Subcutaneous abdominal adipose tissue (tissue), 5 donors: ENCODE measurements at regions not wholly inside any gene's neighbourhood (a gene's known extent, or its start where the extent isn't known, plus 50 kb on each side); places are given as distances from the start of the nearest gene placed in this dataset.

ENCODE experiments used
- H3K27ac ChIP-seq: one replicate; pipeline ENCODE4 v1.7.0; 2013; ENCODE audit warnings: low read depth, mild to moderate bottlenecking, inconsistent platforms, low read length, moderate library complexity
- H3K27me3 ChIP-seq, 5 donors: one replicate each; pipeline ENCODE4 v1.7.0; 2013; ENCODE audit warnings: low read length in 5 of 5, inconsistent platforms in 1 of 5; ENCODE audit not compliant: control insufficient read depth in 5 of 5, insufficient read depth in 4 of 5
- H3K36me3 ChIP-seq, 5 donors: one replicate each; pipeline ENCODE4 v1.7.0; 2013; ENCODE audit warnings: low read length in 5 of 5; ENCODE audit not compliant: control insufficient read depth in 5 of 5, insufficient read depth in 5 of 5
- H3K4me1 ChIP-seq, 5 donors: one replicate each; pipeline ENCODE4 v1.7.0; 2013; ENCODE audit warnings: low read length in 5 of 5, mild to moderate bottlenecking in 3 of 5, moderate library complexity in 1 of 5; ENCODE audit not compliant: control insufficient read depth in 5 of 5, insufficient read depth in 5 of 5
- H3K4me3 ChIP-seq, 5 donors: one replicate each; pipeline ENCODE4 v1.7.0; 2013; ENCODE audit warnings: low read length in 5 of 5, low read depth in 1 of 5
- H3K9ac ChIP-seq, 5 donors: one replicate each; pipeline ENCODE4 v1.7.0; 2013; ENCODE audit warnings: low read length in 5 of 5, mild to moderate bottlenecking in 4 of 5, moderate library complexity in 3 of 5
- H3K9me3 ChIP-seq, 5 donors: one replicate each; pipeline ENCODE4 v1.7.0; 2013; ENCODE audit warnings: low read length in 5 of 5; ENCODE audit not compliant: control insufficient read depth in 5 of 5
- donor health status: healthy.
- donor health status: healthy.
- donor health status: healthy.
- donor health status: healthy.
- donor health status: healthy.

DNA sequence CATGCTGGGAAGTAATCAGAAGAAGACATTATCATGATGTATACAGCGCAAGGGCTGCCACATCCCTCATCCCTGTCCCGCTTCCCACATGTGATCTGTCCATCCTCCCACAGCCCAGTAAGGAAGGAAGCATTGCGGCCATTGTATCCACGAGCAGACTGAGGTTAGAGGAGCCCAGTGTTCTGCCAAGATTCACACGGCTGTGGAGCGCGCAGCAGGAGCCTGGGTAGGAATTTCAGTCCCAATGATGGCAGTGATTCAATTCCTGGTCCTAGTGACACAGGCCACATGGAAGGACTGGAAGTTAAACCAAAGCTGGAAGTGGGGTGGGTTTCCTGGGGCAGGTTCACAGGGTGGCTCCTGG lies 89.2 kb downstream of the RTL6 start:
- no peaks in the 10 kb centered on the region for H3K9me3 ChIP-seq
- H3K27me3 ChIP-seq: peaks cover 7 to 21% (median 13%) of the 10 kb centered on the region in 5 donors
- H3K4me1 ChIP-seq: peaks cover 0 to 6% (median 0%) of the 10 kb centered on the region in 5 donors
- no peak overlapping the region for H3K27ac ChIP-seq
- no peak overlapping the region for H3K9ac ChIP-seq
- no peak overlapping the region for H3K4me3 ChIP-seq
- H3K36me3 ChIP-seq: no peaks in the 10 kb centered on the region

DNA sequence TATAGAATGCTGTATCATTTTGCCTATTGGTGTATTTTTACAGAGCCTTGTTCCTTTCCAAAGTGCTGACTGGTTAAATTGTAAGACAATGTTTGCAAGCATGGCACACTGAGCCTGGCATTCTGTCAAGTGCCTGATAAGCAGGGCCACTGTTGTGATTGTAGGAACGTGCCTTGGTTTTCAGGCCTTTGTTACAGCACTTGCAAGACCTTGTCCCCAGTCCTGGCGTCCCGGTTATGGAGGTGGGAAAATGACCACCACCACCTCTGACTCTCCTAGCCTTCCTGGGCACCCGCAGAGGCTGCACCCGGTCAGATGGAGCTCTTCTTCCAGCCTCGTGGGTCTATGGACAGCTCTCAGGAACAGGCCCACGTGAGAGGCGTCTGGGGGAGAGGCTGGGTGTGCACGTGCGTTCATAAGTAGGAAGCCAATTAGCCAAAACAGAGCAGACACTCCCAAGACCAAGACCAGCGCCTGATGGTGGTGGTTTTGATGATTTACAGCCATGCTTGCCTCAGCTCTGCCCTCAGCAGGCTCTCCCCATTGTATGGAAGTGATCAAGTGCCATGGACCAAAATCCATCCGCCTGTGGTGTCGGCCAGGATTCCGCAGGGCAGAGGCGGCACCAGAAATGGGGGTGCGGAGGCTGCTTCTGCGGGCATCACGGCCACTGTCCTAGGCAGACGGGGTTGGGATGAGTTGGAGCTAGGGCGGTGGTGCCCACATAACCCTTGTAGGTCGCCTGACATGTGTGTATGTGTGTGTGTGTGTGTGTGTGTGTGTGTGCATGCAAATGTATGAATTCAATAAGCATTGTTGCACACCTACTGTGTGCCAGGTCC lies 89.8 kb downstream of the RTL6 start:
- Histone ChIP-seq H3K27ac (no peak overlapping the region), H3K4me3 (no peak overlapping the region), H3K9ac (no peak overlapping the region), H3K36me3 (no peaks in the 10 kb centered on the region), H3K27me3 (peaks cover 7 to 23% (median 13%) of the 10 kb centered on the region in 5 donors), H3K9me3 (no peaks in the 10 kb centered on the region), H3K4me1 (peaks cover 0 to 6% (median 0%) of the 10 kb centered on the region in 5 donors)

DNA sequence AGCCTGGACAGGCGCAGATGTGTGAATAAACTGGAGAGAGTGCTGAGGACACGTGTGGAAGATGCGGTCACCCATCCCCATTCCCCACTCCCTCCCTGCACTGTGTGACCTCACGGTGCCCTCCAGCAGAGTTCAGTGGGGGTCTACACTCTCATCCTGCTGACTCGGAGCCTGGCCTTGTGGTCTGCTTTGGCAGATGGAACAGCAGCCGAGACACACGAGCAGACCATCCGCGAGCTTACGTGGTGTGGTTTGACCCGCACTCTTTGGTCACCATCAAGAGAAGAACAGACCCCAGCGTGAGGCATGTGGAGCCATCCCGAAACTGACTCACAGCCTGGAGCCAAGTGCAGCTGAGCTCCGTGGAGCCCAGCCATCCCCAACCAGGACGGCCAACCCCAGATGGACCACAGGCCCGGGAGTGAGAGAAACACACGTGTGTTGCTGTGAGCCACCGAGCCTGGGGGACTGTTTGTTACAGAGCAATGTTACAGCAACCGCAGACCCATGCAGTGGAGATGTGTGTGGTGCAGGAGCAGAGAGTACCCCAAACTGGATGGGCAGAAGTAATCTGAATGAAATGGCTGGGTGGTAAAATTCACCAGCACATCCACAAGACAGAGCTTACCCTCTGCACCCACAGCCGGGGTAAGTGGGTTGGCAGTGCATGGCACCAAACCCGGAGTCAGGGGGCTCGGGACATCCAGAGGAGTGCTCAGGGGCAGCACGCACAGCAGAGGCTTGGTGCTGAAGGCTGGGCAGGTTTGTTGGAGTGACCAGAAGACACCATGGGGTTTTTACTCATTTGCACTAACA lies 90.7 kb downstream of the RTL6 start:
- peaks cover 6 to 22% (median 10%) of the 10 kb centered on the region in 5 donors for H3K27me3 ChIP-seq
- H3K9me3 ChIP-seq: no peaks in the 10 kb centered on the region
- H3K27ac ChIP-seq: no peak overlapping the region

DNA sequence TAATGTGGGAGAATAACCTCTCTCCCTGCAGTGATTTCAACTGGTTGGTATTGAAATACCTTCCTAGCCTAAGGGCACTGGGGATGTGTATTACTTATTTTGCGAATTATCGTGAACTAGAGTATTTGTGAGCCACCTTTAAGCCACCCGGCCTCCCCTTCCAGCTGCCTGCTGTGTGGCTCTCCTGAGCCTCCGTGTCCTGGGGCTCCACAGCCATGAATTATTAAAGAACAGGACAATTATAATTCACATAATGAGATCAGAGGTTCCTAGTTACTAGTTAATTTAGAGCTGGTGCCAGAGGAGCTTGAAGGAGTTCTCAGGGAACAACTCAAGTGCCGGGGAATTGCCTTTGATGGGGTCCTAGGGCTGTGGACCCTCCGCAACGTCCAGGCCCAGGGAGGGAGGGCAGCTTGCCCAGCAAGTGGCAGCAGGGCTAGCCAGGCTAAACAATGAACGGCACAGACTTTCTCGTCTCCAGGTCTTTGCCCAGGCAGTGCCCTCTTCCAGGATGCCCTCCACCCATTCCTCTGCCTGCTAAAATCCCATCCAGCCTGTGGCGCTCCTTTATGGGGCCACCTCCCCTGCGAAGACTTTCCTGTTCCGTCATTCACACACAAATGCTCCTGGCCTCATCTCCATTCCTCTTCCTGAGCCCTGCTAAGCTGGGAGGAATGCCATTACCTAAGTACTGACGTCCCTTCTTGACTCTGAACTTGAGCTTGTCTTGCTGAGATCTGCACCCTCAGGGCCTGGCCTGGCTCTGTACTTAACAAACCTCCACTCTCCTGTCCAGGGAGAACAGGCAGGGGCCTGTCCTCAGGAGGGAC lies 91.5 kb downstream of the RTL6 start:
- Histone ChIP-seq H3K27ac (no peak overlapping the region), H3K9ac (no peak overlapping the region), H3K4me3 (no peak overlapping the region), H3K27me3 (peaks cover 3 to 18% (median 5%) of the 10 kb centered on the region in 5 donors), H3K4me1 (peaks cover 0 to 6% (median 0%) of the 10 kb centered on the region in 5 donors), H3K9me3 (no peaks in the 10 kb centered on the region), H3K36me3 (no peaks in the 10 kb centered on the region)

More for the DNA sequence above, 90.7 kb downstream of the RTL6 start:
- H3K4me3 ChIP-seq: no peak overlapping the region
- peaks cover 0 to 6% (median 0%) of the 10 kb centered on the region in 5 donors for H3K4me1 ChIP-seq
- H3K36me3 ChIP-seq: no peaks in the 10 kb centered on the region
- no peak overlapping the region for H3K9ac ChIP-seq

- Histone ChIP-seq H3K4me3 (no peak overlapping the region), H3K4me1 (peaks cover 0 to 6% (median 0%) of the 10 kb centered on the region in 5 donors), H3K9me3 (no peaks in the 10 kb centered on the region), H3K36me3 (no peaks in the 10 kb centered on the region), H3K27ac (no peak overlapping the region), H3K27me3 (peaks cover 3 to 13% (median 5%) of the 10 kb centered on the region in 5 donors), H3K9ac (no peak overlapping the region)
These were observed 92.4 kb downstream of the RTL6 start for GRCh38 chr22:44405661-44406060.

DNA sequence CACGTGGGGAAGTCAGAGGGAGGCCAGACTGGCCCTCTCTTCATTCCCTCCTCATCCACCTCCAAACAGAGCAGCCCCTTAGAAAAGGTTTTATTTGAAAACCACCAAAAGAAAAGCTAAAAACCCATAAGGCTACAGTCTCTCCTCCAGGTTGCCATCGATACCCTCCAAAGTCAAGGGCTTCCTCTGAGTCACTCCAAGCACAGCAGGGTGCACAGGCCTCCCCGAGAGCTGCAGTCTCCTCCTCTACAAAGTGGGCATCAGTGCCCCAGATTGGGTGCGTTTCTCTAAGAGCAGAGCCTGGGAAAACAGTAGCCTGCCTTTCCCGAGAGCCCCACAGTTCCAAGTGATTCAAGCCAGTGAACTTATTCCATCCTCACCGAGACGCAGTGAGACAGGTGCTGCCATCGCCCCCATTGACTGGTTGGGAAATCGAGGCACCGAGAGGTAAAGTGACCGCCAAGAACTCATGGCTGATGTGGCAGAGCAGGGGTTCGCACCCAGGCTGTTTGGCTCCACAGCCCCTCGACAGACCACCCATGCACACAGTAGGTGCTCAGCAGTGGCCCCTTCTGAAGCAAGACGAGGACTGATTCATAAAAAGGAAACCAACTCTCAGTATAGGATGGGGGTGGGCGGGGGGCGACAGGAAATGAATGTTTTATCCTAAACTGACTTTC lies 91.7 kb upstream of the SHISAL1 start:
- Histone ChIP-seq H3K4me1 (peaks cover 0 to 6% (median 0%) of the 10 kb centered on the region in 5 donors), H3K36me3 (no peaks in the 10 kb centered on the region), H3K9ac (no peak overlapping the region), H3K4me3 (no peak overlapping the region), H3K27ac (no peak overlapping the region), H3K9me3 (no peaks in the 10 kb centered on the region), H3K27me3 (peaks cover 0 to 9% (median 3%) of the 10 kb centered on the region in 5 donors)

DNA sequence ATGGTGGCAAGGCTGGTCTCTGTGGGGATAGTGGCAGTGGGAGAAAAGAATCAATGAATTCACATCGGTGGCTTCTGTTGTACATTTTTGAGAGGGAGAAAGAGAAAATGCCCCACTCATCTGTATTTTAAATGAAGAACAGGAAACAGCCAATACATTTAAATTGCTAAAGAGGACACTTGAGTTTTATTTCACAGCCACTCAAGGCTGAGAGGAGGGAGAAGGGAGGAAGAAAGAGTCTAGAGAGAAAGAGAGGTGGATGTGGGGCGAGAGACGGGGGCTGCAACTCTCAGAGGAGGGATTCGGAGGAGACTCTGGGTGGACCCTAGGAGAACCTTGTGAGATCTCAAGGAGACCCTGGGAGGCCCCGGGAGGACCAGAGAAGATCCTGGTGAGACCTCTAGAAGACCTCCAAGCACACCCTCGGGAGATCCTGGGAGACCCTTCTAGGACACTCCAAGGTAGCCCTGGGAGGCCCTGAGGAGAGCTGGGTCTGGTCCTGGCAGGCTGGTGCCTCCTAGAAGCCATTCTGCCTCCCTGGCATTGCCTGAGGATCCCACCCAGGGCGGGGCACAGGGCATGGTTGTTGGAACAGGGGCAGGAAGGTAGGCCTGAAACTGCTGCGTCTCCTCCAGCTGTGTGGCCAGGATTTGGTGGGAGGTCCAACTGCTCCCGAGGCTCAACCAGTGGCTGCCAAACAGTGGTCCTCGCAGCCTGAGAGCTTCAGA lies 91.0 kb upstream of the SHISAL1 start:
- Histone ChIP-seq H3K4me3 (no peak overlapping the region), H3K4me1 (peaks cover 0 to 4% (median 2%) of the 10 kb centered on the region in 5 donors), H3K9ac (no peak overlapping the region), H3K9me3 (no peaks in the 10 kb centered on the region), H3K27ac (no peak overlapping the region), H3K36me3 (no peaks in the 10 kb centered on the region), H3K27me3 (peaks cover 0 to 7% (median 3%) of the 10 kb centered on the region in 5 donors)

DNA sequence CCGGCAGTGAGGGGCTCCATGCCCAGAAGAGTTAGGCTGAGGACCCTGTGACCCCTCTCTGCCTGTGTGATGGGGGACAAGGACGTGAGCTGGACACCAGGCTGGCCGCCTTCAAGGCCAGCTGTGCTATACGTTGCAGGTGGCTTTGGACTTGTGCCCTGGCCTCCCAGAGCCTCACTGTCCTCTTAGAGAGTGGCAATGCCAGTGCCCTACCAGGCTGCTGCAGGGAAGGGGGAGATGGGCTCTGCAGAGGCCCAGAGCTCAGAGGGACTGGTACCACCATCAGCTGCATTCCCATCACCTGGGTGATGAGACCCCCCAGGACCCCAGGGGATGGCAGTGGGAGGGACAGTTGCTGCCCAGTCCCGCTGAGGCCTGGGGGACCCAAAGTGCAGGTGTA lies 90.4 kb upstream of the SHISAL1 start:
- Histone ChIP-seq H3K9me3 (no peaks in the 10 kb centered on the region), H3K9ac (no peak overlapping the region), H3K27ac (no peak overlapping the region), H3K36me3 (no peaks in the 10 kb centered on the region), H3K4me1 (peaks cover 0 to 5% (median 2%) of the 10 kb centered on the region in 5 donors), H3K27me3 (peaks cover 0 to 7% (median 0%) of the 10 kb centered on the region in 5 donors), H3K4me3 (no peak overlapping the region)
